AML-193 (cell line): ENCODE measurements at regions not wholly inside any gene's neighbourhood (a gene's known extent, or its start where the extent isn't known, plus 50 kb on each side); places are given as distances from the start of the nearest gene placed in this dataset.
"Not testable (repeated sequence)": the region's sequence is repeated elsewhere in the genome, so short reads cannot be mapped to it uniquely, and the experiment has no call there.

Source experiments
- DNase-seq, 2 experiments: peaks; one replicate each; lab custom pipeline; 2025; lab: John Stamatoyannopoulos, UW

DNA sequence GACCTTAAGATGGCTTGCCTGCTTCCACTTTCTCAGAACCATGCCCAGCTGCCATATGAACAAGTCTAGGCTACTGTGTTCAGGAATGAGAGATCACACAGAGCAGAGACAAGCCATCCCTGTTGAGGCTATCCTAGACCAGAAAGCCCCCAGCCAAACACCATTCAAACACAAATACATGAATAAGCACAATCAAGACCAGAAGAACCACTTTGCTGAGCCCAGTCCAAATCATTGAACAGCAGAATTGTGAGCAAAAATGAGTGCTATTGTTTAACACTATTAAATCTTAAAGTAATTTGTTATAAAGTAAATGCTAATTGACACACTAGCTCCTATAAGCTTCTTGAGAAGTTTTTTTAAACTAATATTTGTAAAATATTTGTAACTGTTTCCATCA, 79.0 kb upstream of the LYZL1 start:
- no peak for DNase-seq

DNA sequence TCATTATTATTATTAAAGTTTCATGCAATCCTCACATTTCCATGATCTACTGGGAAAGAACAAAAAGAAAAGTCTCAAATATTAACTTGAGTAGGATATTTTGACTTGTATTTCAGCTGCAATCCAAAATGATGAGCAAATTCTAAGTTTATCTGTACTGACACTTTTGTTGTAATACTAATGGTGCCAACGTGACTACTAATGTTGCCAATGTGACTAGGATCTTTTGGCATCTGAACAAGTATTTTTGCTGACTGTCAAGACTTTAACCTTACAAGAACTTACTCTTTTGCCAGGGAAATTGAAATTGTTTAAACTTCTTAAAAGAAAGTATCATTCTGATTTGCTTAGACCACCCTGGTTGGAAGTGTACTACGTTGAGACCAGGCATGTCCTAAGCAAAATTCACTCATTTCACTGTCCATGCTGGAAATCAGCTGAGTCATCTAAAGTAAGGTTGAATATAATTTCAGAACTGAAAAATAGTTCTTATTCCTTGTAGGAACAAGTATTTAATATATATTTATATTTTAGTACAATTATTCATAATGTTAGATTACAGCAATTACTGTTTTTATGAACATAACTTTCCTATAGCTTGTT, 78.5 kb upstream of the LYZL1 start:
- DNase-seq = no peak

DNA sequence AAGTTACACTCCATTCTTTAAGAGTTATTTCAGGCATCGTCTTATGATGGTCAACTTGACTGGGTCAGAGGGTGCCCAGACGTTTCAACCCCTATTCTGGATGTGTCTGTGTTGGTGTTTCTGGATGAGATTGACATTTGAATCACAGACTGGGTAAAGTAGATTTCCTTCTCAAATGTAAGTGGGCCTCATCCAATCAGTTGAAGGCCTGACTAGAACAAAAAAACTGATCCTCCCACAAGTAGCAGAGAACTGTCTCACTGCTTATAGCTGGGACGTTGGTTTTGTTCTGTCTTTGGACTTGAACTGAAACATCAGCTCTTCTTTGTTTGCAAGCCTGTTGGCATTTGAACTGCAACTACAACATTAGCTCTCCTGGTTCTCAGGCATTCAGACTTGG, 76.3 kb upstream of the LYZL1 start:
- no peak for DNase-seq

DNA sequence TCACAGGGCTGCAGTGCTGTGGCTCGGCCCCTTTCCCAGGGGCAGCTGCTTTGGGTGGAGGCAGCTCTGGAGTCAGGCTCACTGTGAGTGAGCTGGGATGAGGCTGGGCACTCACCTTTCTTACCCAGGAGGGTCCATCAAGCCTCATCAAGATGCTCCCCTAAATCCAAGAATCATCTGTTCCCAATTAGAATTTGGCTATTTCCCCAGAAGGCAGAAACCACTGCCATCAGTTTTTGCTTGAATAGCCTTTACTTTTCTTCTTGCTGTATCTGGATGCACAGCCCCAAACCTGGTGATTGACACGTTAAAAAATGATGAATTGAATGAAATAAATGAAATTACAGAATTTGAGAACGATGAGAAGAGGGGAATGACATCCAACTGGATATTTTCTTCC, 74.3 kb upstream of the LYZL1 start:
- DNase-seq = no peak

DNA sequence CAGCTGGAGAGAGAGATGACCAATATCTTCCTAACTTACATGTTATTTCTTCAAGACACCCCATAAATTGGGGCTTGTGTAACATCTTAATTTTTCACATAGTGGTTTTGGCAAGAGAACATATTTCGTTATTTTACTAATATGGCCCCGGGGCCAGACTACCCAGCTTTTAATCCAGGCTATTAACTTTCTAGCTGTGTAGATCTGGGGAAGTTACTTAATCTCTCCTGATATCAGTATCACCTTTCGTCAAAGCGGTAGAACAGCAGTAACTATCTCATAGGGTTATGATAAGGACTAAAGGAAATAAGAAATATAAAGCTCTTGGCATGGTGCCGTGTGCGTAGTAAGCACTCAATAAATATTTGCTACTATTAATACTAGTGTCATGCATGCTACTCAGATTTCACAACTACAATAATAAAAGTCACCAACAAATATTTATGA, 71.6 kb upstream of the LYZL1 start:
- no peak for DNase-seq

DNA sequence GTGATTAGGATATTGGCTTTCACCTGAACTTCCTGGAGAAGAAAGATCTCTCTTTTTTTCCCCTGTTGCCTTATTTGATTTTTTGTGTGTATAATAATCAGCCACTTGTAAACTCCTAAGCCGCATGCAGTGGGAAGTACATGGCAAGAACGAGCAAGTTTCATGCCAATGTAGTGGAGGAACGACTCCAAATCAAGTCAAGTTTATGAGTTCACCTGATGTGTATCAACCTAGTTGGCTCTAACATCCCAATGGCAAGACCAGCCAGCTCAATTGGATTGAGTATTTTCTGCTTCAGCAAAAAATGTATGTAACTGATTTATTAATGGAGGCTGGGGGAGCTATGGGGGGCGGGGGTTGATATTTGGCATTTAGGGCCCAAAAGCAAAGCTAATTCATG, 65.5 kb upstream of the LYZL1 start:
- DNase-seq = no peak

DNA sequence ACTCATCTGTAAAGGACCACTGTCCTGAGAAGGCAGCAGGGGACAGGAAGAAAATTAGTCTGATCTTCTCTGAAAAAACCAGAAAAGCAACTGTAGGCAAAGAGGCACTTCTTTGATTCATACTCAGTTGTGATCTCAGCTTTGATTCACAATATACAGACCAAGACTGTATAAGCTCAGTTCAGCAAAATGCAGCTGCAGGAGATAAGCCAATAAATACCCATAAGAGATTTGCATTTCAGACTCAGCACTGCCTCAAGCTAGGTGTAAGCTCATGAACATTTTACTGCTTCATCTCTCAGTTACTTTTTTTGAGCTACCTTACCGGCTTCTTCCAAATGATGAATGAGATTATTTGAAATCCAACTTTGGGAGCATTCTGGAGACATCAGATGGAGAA, 64.2 kb upstream of the LYZL1 start:
- no peak for DNase-seq

DNA sequence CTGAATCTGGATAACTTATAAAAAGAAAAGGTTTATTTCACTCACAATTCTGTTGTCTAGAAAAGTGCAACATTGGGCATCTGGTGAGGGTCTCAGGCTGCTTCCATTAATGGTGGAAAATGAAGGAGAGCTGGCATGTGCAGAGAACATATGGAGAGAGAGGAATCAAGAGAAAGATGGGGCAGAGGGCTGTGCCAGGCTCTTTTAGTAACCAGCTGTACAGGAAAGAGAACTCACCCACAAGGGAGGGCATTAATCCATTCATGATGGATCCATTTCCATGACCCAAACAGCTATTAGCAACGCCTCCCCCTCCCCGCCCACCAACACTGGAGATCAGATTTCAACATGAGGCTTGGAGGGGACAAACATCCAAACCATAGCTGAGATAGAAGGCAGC, 61.7 kb upstream of the LYZL1 start:
- DNase-seq = no peak

DNA sequence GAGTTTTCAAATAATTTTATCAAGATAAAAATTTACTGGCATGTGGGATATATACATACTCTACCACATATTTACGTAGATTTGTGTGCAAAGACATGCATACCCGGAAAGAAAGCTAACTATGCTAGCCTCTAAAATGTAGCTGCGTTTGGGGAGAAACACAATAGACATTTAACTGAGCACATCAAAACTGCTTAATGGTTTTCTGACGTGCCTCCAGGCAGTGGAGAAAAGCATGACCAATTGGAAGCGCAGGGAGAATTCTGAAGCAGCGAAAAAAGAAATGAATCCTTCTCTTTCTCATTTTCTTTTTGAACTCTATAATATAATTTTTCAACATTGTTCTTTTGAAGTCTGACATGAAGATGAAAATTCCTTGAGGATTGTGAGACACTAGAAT, 60.3 kb upstream of the LYZL1 start:
- no peak for DNase-seq

DNA sequence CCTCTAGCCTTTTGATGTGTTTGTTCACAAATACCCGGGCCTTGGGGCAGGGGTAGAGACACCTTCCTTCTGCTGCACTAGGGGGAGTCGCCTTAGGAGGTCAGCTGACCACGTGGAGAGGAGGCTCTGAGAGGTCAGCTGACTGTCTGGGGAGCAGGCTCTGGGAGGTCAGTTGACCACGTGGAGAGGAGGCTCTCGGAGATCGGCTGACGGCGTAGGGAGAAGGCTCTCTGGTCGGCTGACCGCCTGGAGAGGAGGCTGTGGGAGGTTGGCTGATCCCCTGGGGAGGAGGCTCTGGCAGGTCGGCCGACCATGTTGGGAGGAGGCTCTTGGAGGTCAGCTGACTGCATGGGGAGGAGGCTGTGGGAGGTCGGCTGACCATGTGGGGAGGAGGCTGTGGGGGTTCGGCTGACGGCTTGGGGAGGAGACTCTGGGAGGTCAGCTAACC, 59.6 kb upstream of the LYZL1 start:
- no peak for DNase-seq

DNA sequence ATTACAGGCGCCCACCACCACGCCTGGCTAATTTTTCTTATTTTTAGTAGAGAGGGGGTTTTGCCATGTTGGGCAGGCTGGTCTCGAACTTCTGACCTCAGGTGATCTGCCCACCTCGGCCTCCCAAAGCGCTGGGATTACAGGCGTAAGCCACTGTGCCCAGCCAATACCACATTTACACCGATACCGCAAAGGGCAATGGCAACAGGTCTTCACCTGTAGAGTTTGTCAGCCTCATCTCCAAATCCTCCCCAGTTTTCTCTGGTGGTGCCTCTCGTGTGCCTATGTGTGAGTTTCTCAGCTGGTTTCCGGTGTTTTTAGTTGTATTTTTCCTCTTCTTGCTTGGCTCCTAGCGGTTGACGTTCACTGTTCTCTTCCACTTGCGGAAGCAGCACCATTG, 52.0 kb upstream of the LYZL1 start:
- DNase-seq = not testable (repeated sequence)

DNA sequence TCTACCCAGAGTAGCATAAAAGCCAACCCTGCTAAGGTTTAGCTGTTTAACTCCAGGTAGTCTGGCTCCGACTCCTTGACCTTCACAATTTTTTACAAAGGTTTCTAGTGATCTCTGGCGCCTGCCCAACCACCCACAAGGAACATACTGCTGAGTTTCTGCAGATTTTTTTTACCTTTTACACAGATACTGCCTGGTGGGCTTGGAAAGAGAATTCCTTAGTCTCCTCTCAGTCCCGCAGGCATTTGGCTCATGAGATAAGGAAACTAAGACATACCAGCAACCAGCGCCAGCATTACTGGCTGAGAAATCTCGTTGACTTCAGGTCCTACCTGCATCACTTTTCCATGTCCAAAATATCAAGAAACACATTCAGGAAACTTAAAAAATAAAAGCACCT, 51.1 kb upstream of the LYZL1 start:
- DNase-seq = no peak

DNA sequence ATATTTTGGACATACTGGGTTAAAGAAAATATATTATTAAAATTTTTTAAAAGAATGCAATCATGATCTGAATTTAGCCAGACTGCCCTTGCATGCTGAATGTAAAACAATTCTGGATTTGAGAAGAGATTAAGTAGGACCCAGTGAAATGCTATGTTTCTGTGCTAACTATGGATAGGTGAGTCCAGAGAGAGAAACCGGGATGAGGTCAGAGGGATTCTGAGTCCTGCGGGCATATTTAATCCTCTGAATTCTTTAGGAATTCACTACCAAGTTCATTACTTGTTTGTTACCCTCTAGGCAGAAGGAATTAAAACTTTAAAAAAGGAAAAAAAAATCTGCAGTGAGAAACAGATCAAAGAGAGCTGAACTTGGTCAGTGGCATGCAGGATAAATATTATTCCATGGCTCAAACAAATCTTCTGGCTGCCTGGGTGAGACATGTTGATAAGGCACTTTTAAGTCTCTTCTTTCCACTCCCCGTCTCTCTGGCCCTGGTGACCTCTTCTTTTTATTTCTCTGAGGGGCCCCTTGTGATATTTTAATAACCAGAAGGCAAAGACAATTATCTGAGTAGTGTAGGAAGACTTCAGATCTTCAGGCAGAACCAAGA, 50.2 kb upstream of the LYZL1 start:
- no peak for DNase-seq
